Sciatic nerve (tissue), 2 donors: ENCODE measurements at regions not wholly inside any gene's neighbourhood (a gene's known extent, or its start where the extent isn't known, plus 50 kb on each side); places are given as distances from the start of the nearest gene placed in this dataset.
"Not testable (repeated sequence)": the region's sequence is repeated elsewhere in the genome, so short reads cannot be mapped to it uniquely, and the experiment has no call there.

Experiments used
- ATAC-seq: fragments of 200-7000 bp; cut with Tn5 transposase; one replicate; pipeline ENCODE4 v1.9.1; 2020; ENCODE audit warnings: mild to moderate bottlenecking, moderate library complexity
- DNase-seq: peaks from one replicate; pipeline ENCODE4 v3.0.0-alpha.2; 2020; ENCODE audit warnings: low spot score
- intact Hi-C: fragments of 100-400 bp; cut with DNase I; formaldehyde crosslinking; loops from one replicate; pipeline ENCODE4 v1.14.2; 2022
- donor health status: DM: no; HTN: no; CAD: no.
- donor health status: DM: no; HTN: no; CAD: no.

GRCh38 chr3:137692803-137693431 is 71.2 kb upstream of the SOX14 start:
- no peak for DNase-seq
- intact Hi-C loops = no loop called here
- peak; percentile 13 for ATAC-seq

GRCh38 chr3:137693791-137694190 is 70.3 kb upstream of the SOX14 start:
- DNase-seq (no peak), ATAC-seq (no peak)
- intact Hi-C loops = no loop called here

GRCh38 chr3:137694836-137695235 is 69.3 kb upstream of the SOX14 start:
- no peak for ATAC-seq
- intact Hi-C loops = no loop called here
- no peak for DNase-seq

GRCh38 chr3:137695351-137695750 is 68.8 kb upstream of the SOX14 start:
- intact Hi-C loops = no loop called here
- DNase-seq (no peak), ATAC-seq (no peak)

- ATAC-seq (no peak), DNase-seq (no peak)
- intact Hi-C loops = no loop called here
Measured at GRCh38 chr3:137709011-137709601, 55.0 kb upstream of the SOX14 start.

- ATAC-seq, DNase-seq, intact Hi-C loops: not testable (repeated sequence)
Measured at GRCh38 chr3:137713965-137714364, 50.1 kb upstream of the SOX14 start.
